ENCODE measurements at regions not wholly inside any gene's neighbourhood (a gene's known extent, or its start where the extent isn't known, plus 50 kb on each side); places are given as distances from the start of the nearest gene placed in this dataset.
"Not testable (repeated sequence)": the region's sequence is repeated elsewhere in the genome, so short reads cannot be mapped to it uniquely, and the experiment has no call there.

DNA sequence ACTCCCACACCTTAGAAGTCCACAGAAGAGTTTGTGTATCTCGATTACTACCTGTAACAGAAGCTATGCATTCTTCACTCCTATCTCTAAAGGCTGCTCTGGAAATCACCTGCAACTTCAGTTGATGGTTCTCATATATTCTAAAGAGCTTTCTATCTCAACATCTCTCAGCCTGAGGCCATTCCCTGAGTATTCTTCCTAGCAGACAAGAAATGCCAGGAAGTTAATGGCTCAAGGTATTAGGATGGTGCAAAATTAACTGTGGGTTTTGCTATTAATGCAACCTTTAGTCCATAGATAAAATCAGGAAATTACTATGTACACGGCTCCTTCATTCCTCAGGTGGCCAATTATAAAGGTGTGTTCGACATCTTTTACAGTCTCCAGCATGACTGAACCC, 290.1 kb downstream of the ZNF716 start:
- not testable (repeated sequence) for H3K9ac ChIP-seq

DNA sequence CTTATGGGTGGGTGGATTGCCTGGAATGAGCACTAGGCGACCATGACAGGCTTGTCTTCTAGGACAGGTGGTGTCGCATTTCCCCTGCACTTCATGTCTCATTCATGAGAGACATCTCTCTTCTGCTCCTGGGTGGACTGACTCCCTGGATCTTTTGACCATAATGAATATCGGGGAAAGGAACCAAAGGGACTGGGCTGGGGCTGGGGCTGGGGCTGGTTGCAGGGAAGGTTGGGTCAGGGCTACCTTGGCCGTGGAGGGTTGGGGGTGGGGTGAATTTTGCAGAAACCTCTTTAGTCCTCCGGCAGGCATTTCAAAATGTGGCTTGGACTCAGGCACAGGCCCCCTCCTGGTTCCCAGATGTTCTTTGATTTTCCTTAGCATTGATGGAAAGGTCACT, 319.2 kb downstream of the ZNF716 start:
- H3K4me2 ChIP-seq = no peak overlapping the region
- H3K27ac ChIP-seq = no peak overlapping the region
- H3K4me1 ChIP-seq = no peaks in the 10 kb centered on the region
- no peak overlapping the region for H3K9ac ChIP-seq
- no peaks in the 10 kb centered on the region for H3K36me3 ChIP-seq
- H3K27me3 ChIP-seq = no peaks in the 10 kb centered on the region
- no peaks in the 10 kb centered on the region for H4K20me1 ChIP-seq
- peaks cover 34 to 55% (median 46%) of the 10 kb centered on the region in 11 experiments for H3K9me3 ChIP-seq (replicated peaks in 1 of 11)
- H3K4me3 ChIP-seq = no peak overlapping the region
- no peak for TF ChIP-seq Cebpa-rat (IDR thresholded peaks at IDR 0.05)

More for the DNA sequence above, 290.1 kb downstream of the ZNF716 start:
- H4K20me1 ChIP-seq; H3K4me2 ChIP-seq; H3K9me3 ChIP-seq (replicated peaks in 1 of 11); H3K27me3 ChIP-seq; H3K36me3 ChIP-seq; H3K4me1 ChIP-seq; H3K4me3 ChIP-seq; H3K27ac ChIP-seq: not testable (repeated sequence)

DNA sequence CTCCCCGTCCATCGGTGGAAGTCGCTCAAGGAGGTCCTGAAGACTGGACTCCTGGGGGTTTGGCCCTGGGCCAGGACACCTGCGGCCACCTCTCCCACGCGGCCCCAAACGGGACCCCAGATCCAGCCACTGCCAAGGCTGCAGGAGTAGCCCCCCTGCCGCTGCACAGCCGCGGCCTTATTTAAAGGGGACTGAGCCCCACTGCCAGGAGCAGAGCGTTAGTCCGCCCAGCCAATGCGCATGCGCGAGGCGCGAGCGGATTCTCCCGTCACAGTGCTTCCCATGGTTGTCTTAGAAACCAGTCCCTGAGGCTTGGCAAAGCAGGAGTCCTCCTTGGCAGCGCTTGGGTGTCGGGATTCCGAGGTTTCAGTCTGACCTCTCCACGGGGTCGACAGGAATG, 320.0 kb downstream of the ZNF716 start:
- no peaks in the 10 kb centered on the region for H3K4me1 ChIP-seq
- no peak overlapping the region for H3K27ac ChIP-seq
- no peaks in the 10 kb centered on the region for H3K27me3 ChIP-seq
- no peak for TF ChIP-seq Cebpa-rat (IDR thresholded peaks at IDR 0.05)
- H3K4me3 ChIP-seq = no peak overlapping the region
- no peak overlapping the region for H3K9ac ChIP-seq
- H3K36me3 ChIP-seq = no peaks in the 10 kb centered on the region
- no peak overlapping the region for H3K4me2 ChIP-seq
- H3K9me3 ChIP-seq (replicated peaks in 1 of 11) = peaks cover 42 to 63% (median 52%) of the 10 kb centered on the region in 11 experiments
- no peaks in the 10 kb centered on the region for H4K20me1 ChIP-seq

DNA sequence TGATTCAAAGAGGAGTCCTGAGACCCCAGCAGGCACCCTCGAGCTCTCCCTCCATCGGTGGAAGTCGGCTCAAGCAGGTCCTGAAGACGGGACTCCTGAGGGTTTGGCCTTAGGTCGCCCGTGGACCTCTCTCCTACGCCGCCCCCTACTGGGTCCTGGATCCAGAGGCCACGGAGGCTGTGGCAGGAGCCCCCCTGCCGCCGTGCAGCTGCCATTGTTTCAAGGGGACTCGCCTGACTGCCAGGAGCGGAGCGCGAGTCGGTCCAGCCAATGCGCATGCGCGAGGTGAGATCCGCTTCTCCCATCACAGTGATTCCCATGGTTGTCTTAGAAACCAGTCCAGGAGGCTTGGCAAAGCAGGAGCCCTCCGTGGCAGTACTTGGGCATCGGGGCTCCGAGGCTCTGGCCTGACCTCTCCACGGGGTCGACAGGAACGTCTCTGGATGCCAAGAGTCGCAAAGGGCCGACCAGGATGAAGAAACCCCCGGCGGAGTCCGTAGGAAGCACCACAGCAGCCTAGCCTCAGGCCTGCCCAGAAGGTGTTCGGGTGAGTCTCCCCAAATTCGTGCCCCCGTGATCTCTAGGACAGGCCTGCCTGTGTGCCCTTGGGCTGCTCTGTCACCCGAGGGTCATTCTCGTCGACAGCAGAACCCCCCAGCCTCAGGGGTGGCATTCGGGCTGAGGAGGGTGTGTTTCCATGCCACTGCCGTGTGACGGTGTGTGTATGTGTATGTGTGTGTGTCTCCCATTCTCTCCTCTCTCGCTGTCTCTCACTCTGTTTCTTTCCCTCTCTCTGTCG, 322.3 kb downstream of the ZNF716 start:
- no peaks in the 10 kb centered on the region for H3K4me1 ChIP-seq
- H3K9me3 ChIP-seq (replicated peaks in 1 of 11) = peaks cover 61 to 87% (median 76%) of the 10 kb centered on the region in 11 experiments
- no peak overlapping the region for H3K4me2 ChIP-seq
- H3K27ac ChIP-seq = no peak overlapping the region
- H3K4me3 ChIP-seq = no peak overlapping the region
- H3K27me3 ChIP-seq = no peaks in the 10 kb centered on the region
- H3K9ac ChIP-seq = no peak overlapping the region
- no peaks in the 10 kb centered on the region for H4K20me1 ChIP-seq
- TF ChIP-seq Cebpa-rat (IDR thresholded peaks at IDR 0.05) = no peak
- no peaks in the 10 kb centered on the region for H3K36me3 ChIP-seq

DNA sequence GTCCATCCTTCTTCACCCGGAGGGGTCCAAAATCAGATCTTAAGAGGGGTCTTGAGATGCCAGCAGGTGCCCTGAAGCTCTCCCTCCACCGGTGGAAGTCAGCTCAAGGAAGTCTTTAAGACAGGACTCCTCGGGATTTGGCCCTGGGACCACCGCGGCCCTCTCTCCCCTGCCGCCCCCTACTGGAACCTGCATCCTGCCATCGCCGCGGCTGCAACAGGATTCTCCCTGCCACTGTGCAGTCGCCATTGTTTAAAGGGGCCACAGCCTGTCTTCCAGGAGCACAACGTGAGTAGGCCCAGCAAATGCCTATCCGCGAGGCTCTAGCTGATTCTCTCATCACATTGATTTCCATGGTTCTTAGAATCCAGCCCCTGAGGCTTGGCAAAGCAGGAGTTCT, 324.3 kb downstream of the ZNF716 start:
- Histone ChIP-seq H3K36me3 (no peaks in the 10 kb centered on the region), H4K20me1 (no peaks in the 10 kb centered on the region), H3K9ac (no peak overlapping the region), H3K27me3 (no peaks in the 10 kb centered on the region), H3K4me2 (no peak overlapping the region), H3K27ac (no peak overlapping the region), H3K4me1 (no peaks in the 10 kb centered on the region), H3K4me3 (no peak overlapping the region), H3K9me3 (replicated peaks in 1 of 11) (peaks cover 61 to 83% (median 79%) of the 10 kb centered on the region in 11 experiments)
- no peak for TF ChIP-seq Cebpa-rat (IDR thresholded peaks at IDR 0.05)

DNA sequence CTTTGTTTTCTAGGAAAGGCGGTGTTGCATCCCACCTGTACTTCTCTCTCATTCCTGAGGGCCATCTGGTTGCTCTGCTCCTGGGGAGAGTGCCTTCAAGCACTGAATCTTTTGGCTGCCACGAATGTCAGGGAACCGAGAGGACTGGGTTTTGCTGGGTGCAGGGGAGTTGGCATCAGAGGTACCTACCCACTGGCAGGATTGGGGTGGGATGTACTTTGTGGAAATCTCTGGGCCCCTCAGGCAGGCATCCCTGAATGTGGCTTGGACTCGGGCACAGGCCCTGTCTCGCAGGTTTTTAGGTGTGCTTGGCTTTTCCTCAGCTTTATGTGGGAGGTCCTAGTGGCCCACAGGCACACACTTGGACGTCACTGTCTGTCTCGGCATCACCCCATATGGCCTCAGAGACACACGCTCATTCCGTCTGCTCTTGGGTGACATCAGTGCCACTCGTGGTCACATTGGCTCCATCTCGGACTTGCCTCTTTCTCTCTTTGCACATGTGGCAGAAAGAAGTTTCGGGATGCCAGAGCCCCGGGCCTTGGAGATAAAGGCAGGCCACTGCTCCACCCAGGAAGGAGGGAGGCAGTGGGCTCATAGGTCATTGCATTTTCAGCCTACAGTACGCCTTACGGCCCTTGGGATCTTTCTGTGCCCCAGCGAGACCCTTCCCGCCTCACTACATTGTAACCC, 325.6 kb downstream of the ZNF716 start:
- H3K27ac ChIP-seq = no peak overlapping the region
- H3K27me3 ChIP-seq = no peaks in the 10 kb centered on the region
- H3K4me3 ChIP-seq = no peak overlapping the region
- H3K9ac ChIP-seq = no peak overlapping the region
- no peak for TF ChIP-seq Cebpa-rat (IDR thresholded peaks at IDR 0.05)
- no peaks in the 10 kb centered on the region for H4K20me1 ChIP-seq
- H3K4me1 ChIP-seq = no peaks in the 10 kb centered on the region
- no peaks in the 10 kb centered on the region for H3K36me3 ChIP-seq
- H3K4me2 ChIP-seq = no peak overlapping the region
- H3K9me3 ChIP-seq (replicated peaks in 1 of 11) = peaks cover 52 to 71% (median 67%) of the 10 kb centered on the region in 11 experiments

DNA sequence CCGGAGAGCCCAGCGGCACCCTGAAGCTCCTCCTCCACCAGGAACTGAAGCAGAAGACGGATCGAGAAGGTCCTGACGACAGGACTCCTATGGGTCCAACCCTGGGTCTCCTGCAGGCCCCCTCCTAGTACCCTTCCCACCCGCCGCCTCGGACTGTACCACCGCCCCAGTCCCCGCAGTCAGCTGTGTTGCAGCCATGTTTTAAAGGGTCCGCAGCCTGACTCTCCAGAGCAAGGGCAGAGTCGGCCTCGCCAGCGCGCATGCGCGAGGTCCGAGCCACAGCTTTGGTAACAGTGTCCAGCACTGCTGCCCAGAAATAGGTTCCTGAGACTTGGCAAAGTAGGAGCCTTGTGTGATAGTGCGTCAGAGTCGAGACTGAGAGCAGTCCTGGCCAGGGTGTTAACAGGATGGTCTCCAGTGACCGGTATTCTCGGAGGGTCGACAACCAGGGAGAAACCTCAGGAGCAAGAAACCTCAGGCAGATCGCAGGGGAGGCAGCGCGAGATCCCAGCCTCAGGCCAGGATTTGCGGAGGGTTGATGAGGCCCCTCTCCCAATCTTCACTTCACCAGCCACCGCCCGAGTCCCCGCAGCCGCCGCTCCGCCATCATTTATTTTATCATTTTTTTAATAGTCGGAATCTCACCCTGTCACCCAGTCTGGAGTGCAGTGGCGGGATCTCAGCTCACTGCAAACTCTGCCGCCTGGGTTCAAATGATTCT, 326.3 kb downstream of the ZNF716 start:
- peaks cover 48 to 63% (median 59%) of the 10 kb centered on the region in 11 experiments for H3K9me3 ChIP-seq (replicated peaks in 1 of 11)
- not testable (repeated sequence) for H3K27me3 ChIP-seq, H3K4me1 ChIP-seq, H3K27ac ChIP-seq, H3K9ac ChIP-seq, H4K20me1 ChIP-seq, H3K4me3 ChIP-seq, H3K36me3 ChIP-seq, H3K4me2 ChIP-seq

DNA sequence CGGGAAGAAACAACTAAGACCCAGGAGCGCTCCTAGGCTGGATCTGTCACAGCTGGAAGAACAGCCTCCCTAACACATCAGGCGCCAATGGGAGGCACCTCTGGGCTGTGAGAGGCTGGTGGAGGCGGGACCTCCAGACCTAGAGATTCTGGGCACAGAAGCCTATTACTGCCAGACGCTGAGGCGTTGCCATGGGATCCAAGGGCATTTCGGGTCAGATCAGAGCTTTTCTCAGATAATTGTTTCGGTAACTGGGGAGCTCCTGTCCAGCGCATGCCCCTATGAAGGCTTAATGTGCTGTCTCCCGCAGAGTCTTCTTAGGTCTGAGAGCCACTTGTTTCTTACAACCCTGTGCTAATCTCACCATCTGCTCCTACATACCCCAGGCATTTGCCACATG, 339.2 kb downstream of the ZNF716 start:
- no peaks in the 10 kb centered on the region for H3K36me3 ChIP-seq
- H3K9me3 ChIP-seq (replicated peaks in 1 of 11) = 0 out of 22 replicates have a peak, but pooled peaks cover 0 to 3% (median 0%) of the 10 kb centered on the region in 11 experiments
- no peak overlapping the region for H3K27ac ChIP-seq
- no peak overlapping the region for H3K4me2 ChIP-seq
- TF ChIP-seq Cebpa-rat (IDR thresholded peaks at IDR 0.05) = no peak
- H4K20me1 ChIP-seq = no peaks in the 10 kb centered on the region
- no peak overlapping the region for H3K4me3 ChIP-seq
- H3K9ac ChIP-seq = no peak overlapping the region
- no peaks in the 10 kb centered on the region for H3K27me3 ChIP-seq
- H3K4me1 ChIP-seq = no peaks in the 10 kb centered on the region

DNA sequence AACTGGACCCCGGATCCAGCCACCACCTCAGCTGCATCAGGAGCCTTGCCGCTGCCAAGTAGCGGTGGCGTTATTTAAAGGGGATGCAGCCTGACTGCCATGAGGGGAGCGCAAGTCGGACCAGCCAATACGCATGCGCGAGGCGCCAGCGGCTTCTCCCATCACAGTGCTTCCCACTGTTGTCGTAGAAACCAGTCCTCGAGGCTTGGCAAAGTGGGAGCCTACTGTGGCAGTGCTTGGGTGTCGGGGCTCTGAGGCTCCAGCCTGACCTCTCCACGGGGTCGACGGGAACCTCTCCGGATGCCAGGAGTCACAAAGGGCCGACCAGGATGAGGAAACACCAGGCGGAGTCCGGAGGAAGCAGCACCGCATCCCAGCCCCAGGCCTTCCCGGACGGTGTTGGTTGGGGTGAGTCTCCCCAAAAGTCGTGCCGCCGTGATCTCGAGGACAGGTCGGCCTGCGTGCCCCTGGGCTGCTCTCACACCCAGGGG, 369.6 kb downstream of the ZNF716 start:
- Histone ChIP-seq H3K9me3 (replicated peaks in 1 of 11) (peaks cover 39 to 51% (median 47%) of the 10 kb centered on the region in 11 experiments; a peak in 21 of 22 replicates), H4K20me1 (no peaks in the 10 kb centered on the region), H3K4me2 (no peak overlapping the region), H3K4me1 (no peaks in the 10 kb centered on the region), H3K27ac (no peak overlapping the region), H3K9ac (no peak overlapping the region), H3K36me3 (no peaks in the 10 kb centered on the region), H3K27me3 (no peaks in the 10 kb centered on the region), H3K4me3 (no peak overlapping the region)
- no peak for TF ChIP-seq Cebpa-rat (IDR thresholded peaks at IDR 0.05)

Measured in BLaER1 treated with 17β-estradiol and CSF1 and Interleukin-3, amounts not matched to agents 10 nM and 100 nM (cell line).